Pancreas (tissue), 10 donors: ENCODE measurements at regions not wholly inside any gene's neighbourhood (a gene's known extent, or its start where the extent isn't known, plus 50 kb on each side); places are given as distances from the start of the nearest gene placed in this dataset.

Experiments used
- ATAC-seq, 4 donors: fragments of 200-7000 bp; cut with Tn5 transposase; one replicate each; pipeline versions ENCODE4 v1.8.0 to v1.9.1; 2020; ENCODE audit warnings: mild to moderate bottlenecking in 4 of 4, moderate library complexity in 4 of 4
- DNase-seq, 6 donors: peaks; one replicate each; pipeline ENCODE4 v3.0.0-alpha.2; 2020
- FAIRE-seq: peaks from 2 replicates; lab custom pipeline; 2012; peaks lifted over from hg19 to GRCh38; lab: Jason Lieb, UNC
- H3K27ac ChIP-seq, 4 donors: fragments of 200-600 bp; sonication (generic); 1 replicate in 3 of 4; 2 replicates in 1 of 4; pipeline versions ENCODE4 v1.5.0 to v1.8.0; 2020
- H3K27me3 ChIP-seq, 4 donors: fragments of 200-600 bp; one replicate each; pipeline ENCODE4 v1.8.0; 2021
- H3K36me3 ChIP-seq, 3 donors: fragments of 200-600 bp; sonication (generic) in 1 of 3; one replicate each; pipeline versions ENCODE4 v1.5.0 to v1.8.0; 2020 to 2021
- H3K4me1 ChIP-seq, 3 donors: fragments of 200-600 bp; one replicate each; pipeline ENCODE4 v1.8.0; 2021
- H3K4me3 ChIP-seq, 4 donors: fragments of 200-600 bp; sonication (generic) in 2 of 4; one replicate each; pipeline versions ENCODE4 v1.5.0 to v1.8.0; 2020 to 2021
- H3K9me3 ChIP-seq, 4 donors: fragments of 200-600 bp; one replicate each; pipeline ENCODE4 v1.8.0; 2021
- WGBS, 2 donors: extraction: QIAGEN DNeasy Blood & Tissue Kit; methylation state at CpG; one replicate each; pipeline ENCODE4 v1.1.7; 2013; 5-methylcytosine and 5-hydroxymethylcytosine counted together
- intact Hi-C, 3 donors: fragments of 100-400 bp; cut with DNase I; formaldehyde crosslinking; loops; one replicate each; pipeline versions ENCODE4 v1.11.1 to v1.14.2; 2022
- TF ChIP-seq, protein P1 (sequence below), 4 donors: fragments of 200-600 bp; sonication (generic) in 3 of 4; IDR thresholded peaks; one replicate each; pipeline versions ENCODE4 v1.5.0 to v1.8.0; 2021; ENCODE audit warnings: antibody characterized with exemption in 4 of 4
- donor health status: healthy with polysubstance abuse.
- donor health status: DM: no; HTN: no; CAD: no; lungs with moderate emphysema.
- donor health status: DM: no; HTN: no; CAD: no.
- donor health status: control.
- donor health status: control.
- donor health status: Bipolar disorder and iron deficiency.
- donor health status: DM: yes; HTN: yes; CAD: no.
- donor health status: DM: no; HTN: no; CAD: no.
- donor health status: DM: no; HTN: no; CAD: no.
- donor health status: DM: yes; HTN: yes; CAD: no.

DNA sequence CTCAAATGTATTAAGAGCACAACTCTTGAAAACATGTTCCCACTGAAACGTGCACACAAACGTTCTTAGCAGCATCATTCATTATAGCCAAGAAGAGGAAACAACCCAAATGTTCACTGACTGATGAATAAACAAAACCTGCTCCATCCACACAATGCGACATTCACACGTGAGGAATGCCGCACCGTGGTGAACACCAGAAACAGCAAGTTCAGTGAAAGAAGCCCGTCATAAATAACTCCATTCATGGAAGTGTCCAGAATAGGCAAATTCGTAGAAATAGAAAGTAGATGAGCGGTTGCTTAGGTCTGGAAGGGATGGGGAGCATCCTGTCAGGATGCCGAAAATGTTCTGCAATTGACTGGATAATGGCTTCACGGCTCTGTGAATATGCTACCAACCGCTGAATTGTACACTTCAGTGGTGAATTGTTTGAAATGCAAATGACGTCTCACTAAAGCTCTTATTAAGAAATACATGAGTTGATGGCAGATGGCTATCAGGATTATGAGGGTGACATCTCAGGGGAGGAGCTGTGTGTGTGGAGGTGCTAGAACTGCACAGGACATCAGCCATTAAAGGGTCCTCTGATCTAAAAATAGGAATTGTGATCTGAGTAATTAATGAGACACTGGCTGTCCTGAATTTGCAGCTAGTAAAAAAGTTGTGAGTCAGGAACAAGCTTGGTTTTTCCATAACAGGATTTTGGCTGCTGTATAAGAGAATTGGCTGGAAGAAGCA is 771.0 kb downstream of the KCNJ18 start:
- DNase-seq (no peak), FAIRE-seq (no peak), ATAC-seq (no peak)
- Histone ChIP-seq H3K9me3 (no peaks in the 10 kb centered on the region), H3K36me3 (no peaks in the 10 kb centered on the region), H3K27ac (no peak overlapping the region), H3K27me3 (no peaks in the 10 kb centered on the region), H3K4me1 (no peaks in the 10 kb centered on the region), H3K4me3 (no peak overlapping the region)
- TF ChIP-seq, protein P1, sequence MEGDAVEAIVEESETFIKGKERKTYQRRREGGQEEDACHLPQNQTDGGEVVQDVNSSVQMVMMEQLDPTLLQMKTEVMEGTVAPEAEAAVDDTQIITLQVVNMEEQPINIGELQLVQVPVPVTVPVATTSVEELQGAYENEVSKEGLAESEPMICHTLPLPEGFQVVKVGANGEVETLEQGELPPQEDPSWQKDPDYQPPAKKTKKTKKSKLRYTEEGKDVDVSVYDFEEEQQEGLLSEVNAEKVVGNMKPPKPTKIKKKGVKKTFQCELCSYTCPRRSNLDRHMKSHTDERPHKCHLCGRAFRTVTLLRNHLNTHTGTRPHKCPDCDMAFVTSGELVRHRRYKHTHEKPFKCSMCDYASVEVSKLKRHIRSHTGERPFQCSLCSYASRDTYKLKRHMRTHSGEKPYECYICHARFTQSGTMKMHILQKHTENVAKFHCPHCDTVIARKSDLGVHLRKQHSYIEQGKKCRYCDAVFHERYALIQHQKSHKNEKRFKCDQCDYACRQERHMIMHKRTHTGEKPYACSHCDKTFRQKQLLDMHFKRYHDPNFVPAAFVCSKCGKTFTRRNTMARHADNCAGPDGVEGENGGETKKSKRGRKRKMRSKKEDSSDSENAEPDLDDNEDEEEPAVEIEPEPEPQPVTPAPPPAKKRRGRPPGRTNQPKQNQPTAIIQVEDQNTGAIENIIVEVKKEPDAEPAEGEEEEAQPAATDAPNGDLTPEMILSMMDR (IDR thresholded peaks at IDR 0.05), result no peak
- 55 to 59% methylated on average over 13 of the region's 13 CpGs for WGBS, 2 donors
- intact Hi-C loops, result no loop called here

DNA sequence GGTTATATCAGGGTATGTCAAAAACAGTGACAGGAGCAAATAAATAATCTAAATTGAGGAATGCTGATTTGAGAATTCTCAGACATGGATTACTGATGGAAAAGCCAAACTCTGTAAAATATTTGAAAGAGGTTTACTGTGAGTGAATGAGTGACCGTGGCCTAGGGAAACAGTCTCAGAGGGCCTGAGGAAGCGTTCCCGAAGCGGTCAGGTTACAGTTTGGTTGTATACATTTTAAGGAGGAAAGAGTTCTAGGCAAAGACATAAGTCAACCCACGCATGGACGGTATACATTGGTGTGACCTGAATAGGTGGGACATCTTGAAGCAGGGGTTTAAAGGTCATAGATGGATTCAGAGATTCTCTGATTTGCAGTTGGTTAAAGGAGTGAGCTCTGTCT is 771.7 kb downstream of the KCNJ18 start:
- no peaks in the 10 kb centered on the region for H3K4me1 ChIP-seq
- no peaks in the 10 kb centered on the region for H3K9me3 ChIP-seq
- no peak overlapping the region for H3K27ac ChIP-seq
- no peaks in the 10 kb centered on the region for H3K36me3 ChIP-seq
- ATAC-seq, result no peak
- TF ChIP-seq, protein P1 (IDR thresholded peaks at IDR 0.05), result no peak
- intact Hi-C loops, result no loop called here
- no peak overlapping the region for H3K4me3 ChIP-seq
- no peaks in the 10 kb centered on the region for H3K27me3 ChIP-seq
- FAIRE-seq, result no peak
- no peak for DNase-seq
- WGBS, 2 donors, result 57 to 64% methylated on average over 6 of the region's 6 CpGs

GRCh38 chr17:22467720-22468119 is 775.4 kb downstream of the KCNJ18 start:
- no peak for DNase-seq
- H3K27ac ChIP-seq, result no peak overlapping the region
- H3K4me1 ChIP-seq, result no peaks in the 10 kb centered on the region
- 48 to 56% methylated on average over 5 of the region's 5 CpGs for WGBS, 2 donors
- no peaks in the 10 kb centered on the region for H3K27me3 ChIP-seq
- no peak for ATAC-seq
- no peak for FAIRE-seq
- intact Hi-C loops, result no loop called here
- TF ChIP-seq, protein P1 (IDR thresholded peaks at IDR 0.05), result no peak
- H3K36me3 ChIP-seq, result no peaks in the 10 kb centered on the region
- H3K4me3 ChIP-seq, result no peak overlapping the region
- no peaks in the 10 kb centered on the region for H3K9me3 ChIP-seq

- Histone ChIP-seq H3K9me3 (no peaks in the 10 kb centered on the region), H3K27me3 (no peaks in the 10 kb centered on the region), H3K27ac (no peak overlapping the region), H3K36me3 (no peaks in the 10 kb centered on the region), H3K4me1 (no peaks in the 10 kb centered on the region), H3K4me3 (no peak overlapping the region)
- ATAC-seq, result no peak
- intact Hi-C loops, result no loop called here
- no peak for DNase-seq
- WGBS, 2 donors, result 60 to 66% methylated on average over 9 of the region's 9 CpGs
- TF ChIP-seq, protein P1 (IDR thresholded peaks at IDR 0.05), result no peak
- FAIRE-seq, result no peak
Measured at GRCh38 chr17:22469101-22469880, 777.0 kb downstream of the KCNJ18 start.

DNA sequence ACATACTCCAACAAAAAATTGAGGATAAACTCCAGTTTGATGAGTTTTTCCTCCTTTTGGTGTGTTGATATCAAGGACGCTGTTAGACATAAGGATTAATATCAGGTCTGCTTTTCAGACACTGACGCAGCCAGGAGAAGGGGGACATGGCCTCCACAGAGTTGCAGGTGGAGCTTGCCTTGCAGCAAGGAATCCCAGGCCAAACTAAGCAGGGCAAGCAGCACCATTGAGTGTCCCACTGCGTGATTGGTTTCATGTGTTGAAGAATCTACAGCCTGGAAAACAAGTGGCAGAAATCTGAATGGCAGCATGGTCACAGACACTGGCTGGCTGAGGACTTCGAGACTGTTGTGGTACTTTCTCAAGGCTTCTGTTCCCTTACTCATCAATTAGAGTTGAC is 777.6 kb downstream of the KCNJ18 start:
- H3K4me1 ChIP-seq, result no peaks in the 10 kb centered on the region
- no peak for FAIRE-seq
- intact Hi-C loops, result no loop called here
- TF ChIP-seq, protein P1 (IDR thresholded peaks at IDR 0.05), result no peak
- 38 to 51% methylated on average over 4 of the region's 4 CpGs for WGBS, 2 donors
- no peaks in the 10 kb centered on the region for H3K27me3 ChIP-seq
- no peak overlapping the region for H3K4me3 ChIP-seq
- H3K27ac ChIP-seq, result no peak overlapping the region
- no peaks in the 10 kb centered on the region for H3K9me3 ChIP-seq
- no peaks in the 10 kb centered on the region for H3K36me3 ChIP-seq
- no peak for DNase-seq
- ATAC-seq, result no peak
